ENCODE measurements at regions not wholly inside any gene's neighbourhood (a gene's known extent, or its start where the extent isn't known, plus 50 kb on each side); places are given as distances from the start of the nearest gene placed in this dataset.

- no peak for DNase-seq (ENCODE audit: low read depth)
Measured at GRCh38 chr14:29217813-29218450, 451.3 kb downstream of the FOXG1 start.

DNA sequence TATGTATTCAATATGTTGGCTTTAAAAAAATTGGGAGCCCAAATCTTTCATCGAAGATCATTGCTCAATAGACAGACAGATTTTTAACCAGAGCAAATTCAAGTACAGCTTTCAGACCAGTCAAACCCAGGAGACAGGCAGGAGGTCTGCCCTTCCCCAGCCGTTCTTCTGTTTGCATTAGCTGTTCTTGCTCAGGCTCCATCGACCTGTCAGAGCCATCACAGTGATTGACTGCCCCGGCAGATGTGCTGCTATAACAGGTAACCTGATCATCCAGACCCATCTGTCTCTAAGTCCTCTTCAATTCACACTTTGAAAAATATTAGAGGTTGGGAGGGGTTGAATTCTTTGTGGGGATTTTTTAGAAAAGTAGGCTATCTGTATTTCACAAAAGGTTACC lies 453.5 kb downstream of the FOXG1 start:
- DNase-seq (ENCODE audit: low read depth) = no peak

- DNase-seq (ENCODE audit: low read depth) = no peak
Measured at GRCh38 chr14:29220566-29220965, 454.0 kb downstream of the FOXG1 start.

DNA sequence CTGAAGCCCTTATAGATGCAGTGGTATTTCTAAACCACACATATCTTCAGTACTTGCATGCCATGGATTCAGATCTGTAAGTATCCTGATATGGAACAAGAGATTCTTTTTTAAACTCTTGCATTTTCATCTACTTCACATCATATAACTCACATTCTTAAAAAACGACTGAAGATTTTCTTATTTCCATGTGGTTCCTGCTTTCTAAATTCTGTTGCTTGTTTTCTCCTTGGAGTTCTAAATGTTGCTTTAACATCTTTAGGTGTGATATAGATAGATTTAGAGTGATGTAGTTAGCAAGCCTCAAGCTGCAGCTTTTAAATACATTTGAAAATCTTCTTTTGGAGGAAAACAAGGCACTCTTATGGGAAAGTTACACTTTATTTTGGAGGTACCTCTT lies 455.4 kb downstream of the FOXG1 start:
- DNase-seq (ENCODE audit: low read depth) = no peak

DNA sequence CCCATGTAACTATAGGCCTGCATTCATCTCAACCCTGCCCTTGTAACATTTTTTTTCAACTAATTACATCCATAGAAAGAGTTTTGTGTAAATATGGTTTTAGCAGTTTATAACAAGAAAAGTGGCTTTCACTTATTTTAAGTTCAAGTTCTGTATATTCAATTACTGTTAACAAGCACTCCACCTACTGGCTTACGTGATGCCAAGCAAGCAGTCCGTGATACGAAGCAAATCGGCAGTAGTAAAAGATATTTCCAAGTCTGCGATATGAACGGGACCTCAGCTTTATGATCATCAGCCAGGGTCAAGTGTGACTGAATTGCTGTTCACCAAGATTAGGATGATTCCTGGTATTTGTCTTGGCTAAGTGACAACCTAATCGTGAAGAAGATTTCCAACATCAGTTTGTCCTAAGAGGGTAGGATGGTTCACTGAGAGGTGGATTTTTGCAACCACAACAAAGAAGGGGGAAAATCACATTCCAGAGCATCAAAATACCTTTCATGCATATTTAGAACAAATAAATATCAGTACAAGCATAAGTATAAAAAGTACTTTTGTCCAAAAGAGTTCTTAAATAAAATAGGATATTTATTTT lies 456.2 kb downstream of the FOXG1 start:
- peak; percentile 52 for DNase-seq (ENCODE audit: low read depth)

GRCh38 chr14:29223947-29224346 lies 457.4 kb downstream of the FOXG1 start:
- no peak for DNase-seq (ENCODE audit: low read depth)

GRCh38 chr14:29227631-29228030 lies 461.0 kb downstream of the FOXG1 start:
- peak; percentile 7 for DNase-seq (ENCODE audit: low read depth)

GRCh38 chr14:29232153-29232552 lies 465.6 kb downstream of the FOXG1 start:
- no peak for DNase-seq (ENCODE audit: low read depth)

DNA sequence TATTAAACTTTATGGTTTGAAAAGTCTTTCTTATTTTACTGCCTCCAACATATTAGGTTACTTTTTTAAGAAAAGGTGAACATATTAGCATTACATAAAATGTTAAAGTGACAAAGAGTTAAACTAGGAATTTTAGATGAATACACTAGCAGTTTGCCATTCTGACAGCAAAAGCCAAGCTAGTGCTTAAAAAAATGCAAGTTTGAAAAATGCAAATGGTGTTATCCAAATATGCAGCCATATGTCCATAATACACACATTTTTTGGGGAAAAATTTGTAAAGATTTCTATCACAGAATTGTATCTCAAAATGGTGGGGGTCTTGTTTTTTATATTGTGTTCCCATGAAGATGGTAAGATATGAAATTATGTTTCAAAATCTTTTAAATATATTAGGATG lies 466.1 kb downstream of the FOXG1 start:
- no peak for DNase-seq (ENCODE audit: low read depth)

DNA sequence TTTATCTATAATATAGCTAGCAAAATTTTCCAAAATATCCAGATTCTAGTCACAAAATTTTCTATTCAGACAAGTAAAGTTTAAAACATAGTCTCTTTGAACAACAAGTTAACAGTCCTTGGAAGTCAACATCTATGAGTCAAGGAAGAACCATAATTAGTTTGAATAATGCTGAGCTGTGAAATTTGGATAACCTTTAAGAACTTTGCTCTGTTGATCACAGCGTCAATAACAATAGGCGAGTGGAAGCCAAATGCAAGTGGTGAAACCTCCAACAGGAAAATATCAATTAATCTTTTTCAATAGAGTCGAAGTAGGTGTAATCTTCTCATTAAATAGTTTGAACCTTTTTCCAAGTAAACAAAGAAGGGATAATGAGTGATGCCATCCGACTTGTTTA lies 466.6 kb downstream of the FOXG1 start:
- no peak for DNase-seq (ENCODE audit: low read depth)

- no peak for DNase-seq (ENCODE audit: low read depth)
Measured at GRCh38 chr14:29235991-29236390, 469.4 kb downstream of the FOXG1 start.

- DNase-seq (ENCODE audit: low read depth) = no peak
Measured at GRCh38 chr14:29236401-29236800, 469.8 kb downstream of the FOXG1 start.

GRCh38 chr14:29236848-29237247 lies 470.3 kb downstream of the FOXG1 start:
- peak; percentile 81 for DNase-seq (ENCODE audit: low read depth)

DNA sequence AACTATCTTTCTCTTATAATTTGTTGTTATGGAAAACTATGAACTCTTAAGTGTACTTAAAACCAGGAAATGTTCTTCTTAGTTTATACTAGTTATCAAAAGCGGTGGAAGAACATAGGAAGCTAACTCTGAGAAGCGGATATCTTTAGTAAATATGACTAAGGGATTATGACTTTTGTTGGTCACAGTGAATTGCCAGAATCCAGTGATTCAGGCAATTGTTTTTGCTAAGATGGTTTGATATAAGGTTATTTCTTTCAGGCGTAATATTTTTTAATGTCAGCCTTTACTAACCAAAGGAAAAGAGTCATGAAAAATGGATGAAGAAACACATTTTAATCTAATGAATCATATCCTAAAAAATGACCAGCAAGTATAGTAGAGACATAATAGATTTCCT lies 473.5 kb downstream of the FOXG1 start:
- no peak for DNase-seq (ENCODE audit: low read depth)

- DNase-seq (ENCODE audit: low read depth) = peak; percentile 77
Measured at GRCh38 chr14:29242755-29243754, 476.5 kb downstream of the FOXG1 start.

DNA sequence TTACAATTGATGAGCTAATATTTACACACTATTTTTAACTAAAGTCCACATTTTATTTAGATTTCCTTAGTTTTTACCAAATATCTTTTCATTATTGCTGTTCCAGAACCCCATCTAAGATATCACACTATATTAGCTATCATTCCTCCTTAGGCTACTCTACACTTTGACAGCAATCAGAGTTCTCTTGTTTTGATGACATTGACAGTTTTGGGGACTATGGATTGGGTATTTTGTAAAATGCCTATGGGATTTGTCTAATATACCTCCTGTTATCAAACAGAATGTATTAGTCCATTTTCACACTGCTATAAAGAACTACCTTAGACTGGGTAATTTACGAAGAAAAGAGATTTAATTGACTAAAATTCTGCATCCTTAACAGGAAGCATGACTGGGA lies 489.1 kb downstream of the FOXG1 start:
- DNase-seq (ENCODE audit: low read depth) = no peak

DNA sequence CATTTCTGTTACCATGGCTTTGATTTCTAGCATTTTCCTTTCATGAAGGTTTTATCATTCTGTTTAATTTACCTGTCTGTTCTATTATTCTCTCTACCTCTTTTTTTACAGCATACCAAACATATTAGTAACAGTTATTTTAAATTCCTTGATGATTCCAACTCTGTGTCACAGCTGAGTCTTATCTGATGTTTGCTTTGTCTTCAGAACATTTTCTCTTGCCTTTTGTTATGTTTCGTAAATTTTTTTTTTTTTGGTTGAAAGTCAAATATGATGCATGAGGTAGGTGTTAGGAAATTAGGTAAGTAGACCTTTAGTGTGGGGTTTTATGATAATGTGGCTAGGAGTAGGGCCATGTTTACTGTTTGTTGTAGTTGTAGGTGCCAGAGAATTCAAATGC lies 496.4 kb downstream of the FOXG1 start:
- no peak for DNase-seq (ENCODE audit: low read depth)

GRCh38 chr14:29264865-29265264 lies 498.3 kb downstream of the FOXG1 start:
- DNase-seq (ENCODE audit: low read depth) = no peak

- DNase-seq (ENCODE audit: low read depth) = no peak
Measured at GRCh38 chr14:29265852-29266251, 499.3 kb downstream of the FOXG1 start.

- DNase-seq (ENCODE audit: low read depth) = no peak
Measured at GRCh38 chr14:29271669-29272068, 505.1 kb downstream of the FOXG1 start.

- no peak for DNase-seq (ENCODE audit: low read depth)
Measured at GRCh38 chr14:29273513-29273912, 506.9 kb downstream of the FOXG1 start.

GRCh38 chr14:29274890-29275596 lies 508.5 kb downstream of the FOXG1 start:
- no peak for DNase-seq (ENCODE audit: low read depth)
